ENCODE measurements at regions not wholly inside any gene's neighbourhood (a gene's known extent, or its start where the extent isn't known, plus 50 kb on each side); places are given as distances from the start of the nearest gene placed in this dataset.
"Not testable (repeated sequence)": the region's sequence is repeated elsewhere in the genome, so short reads cannot be mapped to it uniquely, and the experiment has no call there.

DNA sequence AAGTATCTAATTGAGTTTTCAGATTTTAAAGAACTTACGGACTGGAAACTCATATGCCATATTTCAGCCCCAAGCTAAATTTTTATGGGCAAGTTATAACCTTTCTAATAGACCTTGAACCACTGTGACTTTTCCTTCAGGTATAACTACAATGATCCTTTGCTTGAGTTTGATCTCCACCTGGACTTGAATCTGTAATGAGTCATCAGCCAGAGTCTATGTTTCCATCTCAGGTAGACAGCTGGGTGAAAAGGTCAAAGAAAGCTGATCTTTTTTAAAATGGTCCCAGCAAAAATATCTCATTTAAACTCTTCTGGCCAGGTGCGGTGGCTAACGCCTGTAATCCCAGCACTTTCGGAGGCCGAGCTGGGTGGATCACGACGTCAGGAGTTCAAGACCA lies 88.4 kb upstream of the SGK1 start:
- POLR2A ChIA-PET = no interaction called here
- H3K27me3 Mint-ChIP-seq (ENCODE audit: insufficient read depth, unreplicated experiment) = no peaks in the 10 kb centered on the region
- no peak overlapping the region for H3K4me3 Mint-ChIP-seq (ENCODE audit: unreplicated experiment)

GRCh38 chr6:134405386-134406087 lies 87.6 kb upstream of the SGK1 start:
- H3K4me1 ChIP-seq = peaks cover 6% of the 10 kb centered on the region; the same call in 1 of the 2 replicates
- H3K27me3 Mint-ChIP-seq (ENCODE audit: insufficient read depth, unreplicated experiment) = no peaks in the 10 kb centered on the region
- BruUV-seq (replicated peaks) = no TSS peak
- ChIA-PET CTCF (no interaction called here), POLR2A (no interaction called here)
- H3K36me3 ChIP-seq (ENCODE audit: control insufficient read depth, insufficient read depth, low read length) = no peaks in the 10 kb centered on the region
- no peak overlapping the region for H3K4me3 Mint-ChIP-seq (ENCODE audit: unreplicated experiment)
- no peaks in the 10 kb centered on the region for H3K9me3 Mint-ChIP-seq (ENCODE audit: unreplicated experiment)
- H3K9me3 ChIP-seq = no peaks in the 10 kb centered on the region
- no peaks in the 10 kb centered on the region for H3K27me3 ChIP-seq (replicated peaks; ENCODE audit: control insufficient read depth, insufficient read depth, low read length)
- DNase-seq = no peak
- TF ChIP-seq, protein P1, sequence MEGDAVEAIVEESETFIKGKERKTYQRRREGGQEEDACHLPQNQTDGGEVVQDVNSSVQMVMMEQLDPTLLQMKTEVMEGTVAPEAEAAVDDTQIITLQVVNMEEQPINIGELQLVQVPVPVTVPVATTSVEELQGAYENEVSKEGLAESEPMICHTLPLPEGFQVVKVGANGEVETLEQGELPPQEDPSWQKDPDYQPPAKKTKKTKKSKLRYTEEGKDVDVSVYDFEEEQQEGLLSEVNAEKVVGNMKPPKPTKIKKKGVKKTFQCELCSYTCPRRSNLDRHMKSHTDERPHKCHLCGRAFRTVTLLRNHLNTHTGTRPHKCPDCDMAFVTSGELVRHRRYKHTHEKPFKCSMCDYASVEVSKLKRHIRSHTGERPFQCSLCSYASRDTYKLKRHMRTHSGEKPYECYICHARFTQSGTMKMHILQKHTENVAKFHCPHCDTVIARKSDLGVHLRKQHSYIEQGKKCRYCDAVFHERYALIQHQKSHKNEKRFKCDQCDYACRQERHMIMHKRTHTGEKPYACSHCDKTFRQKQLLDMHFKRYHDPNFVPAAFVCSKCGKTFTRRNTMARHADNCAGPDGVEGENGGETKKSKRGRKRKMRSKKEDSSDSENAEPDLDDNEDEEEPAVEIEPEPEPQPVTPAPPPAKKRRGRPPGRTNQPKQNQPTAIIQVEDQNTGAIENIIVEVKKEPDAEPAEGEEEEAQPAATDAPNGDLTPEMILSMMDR (IDR thresholded peaks at IDR 0.05; ENCODE audit: insufficient read depth in 1 of 2, low read depth in 1 of 2, low read length in 1 of 2, severe bottlenecking in 1 of 2, unreplicated experiment in 1 of 2) = no peak
- no peak overlapping the region for H3K4me3 ChIP-seq (ENCODE audit: low read depth, low read length)
- H3K27ac Mint-ChIP-seq (ENCODE audit: unreplicated experiment) = no peak overlapping the region
- intact Hi-C loops (cut with micrococcal nuclease; ENCODE audit: unreplicated experiment) = no loop called here
- H3K4me1 Mint-ChIP-seq (ENCODE audit: low read depth, unreplicated experiment) = peaks cover 9% of the 10 kb centered on the region
- no peaks in the 10 kb centered on the region for H3K36me3 Mint-ChIP-seq (ENCODE audit: insufficient read depth, unreplicated experiment)

More for the DNA sequence above, 88.4 kb upstream of the SGK1 start:
- H3K4me3 ChIP-seq (ENCODE audit: low read depth, low read length) = no peak overlapping the region
- no peaks in the 10 kb centered on the region for H3K9me3 Mint-ChIP-seq (ENCODE audit: unreplicated experiment)
- intact Hi-C loops (cut with micrococcal nuclease; ENCODE audit: unreplicated experiment) = no loop called here
- H3K4me1 Mint-ChIP-seq (ENCODE audit: low read depth, unreplicated experiment) = peaks cover 9% of the 10 kb centered on the region
- CTCF ChIA-PET = no interaction called here
- no TSS peak for BruUV-seq (replicated peaks)
- no peak for DNase-seq
- no peaks in the 10 kb centered on the region for H3K36me3 Mint-ChIP-seq (ENCODE audit: insufficient read depth, unreplicated experiment)
- H3K4me1 ChIP-seq = no peaks in the 10 kb centered on the region
- H3K27ac Mint-ChIP-seq (ENCODE audit: unreplicated experiment) = no peak overlapping the region
- TF ChIP-seq, protein P1 (IDR thresholded peaks at IDR 0.05; ENCODE audit: insufficient read depth in 1 of 2, low read depth in 1 of 2, low read length in 1 of 2, severe bottlenecking in 1 of 2, unreplicated experiment in 1 of 2) = no peak
- no peaks in the 10 kb centered on the region for H3K9me3 ChIP-seq
- H3K36me3 ChIP-seq (ENCODE audit: control insufficient read depth, insufficient read depth, low read length) = no peaks in the 10 kb centered on the region
- no peaks in the 10 kb centered on the region for H3K27me3 ChIP-seq (replicated peaks; ENCODE audit: control insufficient read depth, insufficient read depth, low read length)

DNA sequence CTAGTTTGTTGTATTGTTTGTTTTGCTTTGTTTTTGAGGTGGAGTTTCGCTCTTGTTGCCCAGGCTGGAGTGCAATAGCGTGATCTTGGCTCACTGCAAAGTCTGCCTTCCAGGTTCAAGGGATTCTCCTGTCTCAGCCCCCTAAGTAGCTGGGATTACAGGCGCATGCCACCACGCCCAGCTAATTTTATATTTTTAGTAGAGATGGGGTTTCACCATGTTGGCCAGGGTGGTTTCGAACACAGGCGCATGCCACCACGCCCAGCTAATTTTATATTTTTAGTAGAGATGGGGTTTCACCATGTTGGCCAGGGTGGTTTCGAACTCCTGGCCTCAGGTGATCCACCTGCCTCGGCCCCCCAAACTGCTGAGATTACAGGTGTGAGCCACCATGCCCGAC lies 85.4 kb upstream of the SGK1 start:
- H3K9me3 Mint-ChIP-seq (ENCODE audit: unreplicated experiment); H3K9me3 ChIP-seq; H3K4me1 Mint-ChIP-seq (ENCODE audit: low read depth, unreplicated experiment); H3K36me3 Mint-ChIP-seq (ENCODE audit: insufficient read depth, unreplicated experiment); H3K4me1 ChIP-seq; H3K4me3 Mint-ChIP-seq (ENCODE audit: unreplicated experiment); DNase-seq; H3K27ac Mint-ChIP-seq (ENCODE audit: unreplicated experiment); H3K36me3 ChIP-seq (ENCODE audit: control insufficient read depth, insufficient read depth, low read length); H3K27me3 Mint-ChIP-seq (ENCODE audit: insufficient read depth, unreplicated experiment); H3K27me3 ChIP-seq (replicated peaks; ENCODE audit: control insufficient read depth, insufficient read depth, low read length); BruUV-seq (replicated peaks); CTCF ChIA-PET; POLR2A ChIA-PET; H3K4me3 ChIP-seq (ENCODE audit: low read depth, low read length): not testable (repeated sequence)
- intact Hi-C loops (cut with micrococcal nuclease; ENCODE audit: unreplicated experiment) = loop anchor here (5.0 kb wide), 1 partner anchor 226 kb away; no protein-coding TSS in a partner anchor

Measured in Caco-2 (cell line).